HCT116 (cell line): ENCODE measurements at regions not wholly inside any gene's neighbourhood (a gene's known extent, or its start where the extent isn't known, plus 50 kb on each side); places are given as distances from the start of the nearest gene placed in this dataset.

ENCODE experiments used
- ATAC-seq: fragments of 200-7000 bp; cut with Tn5 transposase; 2 replicates; pipeline ENCODE4 v1.9.1; 2020; ENCODE audit warnings: mild to moderate bottlenecking, moderate library complexity
- BruUV-seq: library from RNA; stranded (reverse); fragments of 400-500 nt; replicated peaks from 2 replicates; lab custom pipeline; 2021; lab: Mats Ljungman, UMichigan
- CTCF ChIA-PET: fragments of 300-600 bp; sonication (Branson Sonifier 250); formaldehyde crosslinking; loops from one replicate; lab custom pipeline; 2021; ENCODE audit warnings: antibody characterized with exemption; lab: Charles Lee
- POLR2A ChIA-PET: fragments of 300-600, 350-600 bp; sonication (Branson Sonifier 250); formaldehyde crosslinking; loops from one replicate; lab custom pipeline; 2021; ENCODE audit warnings: antibody characterized with exemption; lab: Charles Lee
- RAD21 ChIA-PET, 2 experiments: fragments of 300-600 bp; sonication (Branson Sonifier 250); formaldehyde crosslinking; loops; one replicate each; lab custom pipeline; 2023; ENCODE audit warnings: low total read pairs in 2 of 2; ENCODE audit not compliant: uncharacterized antibody in 2 of 2, unreplicated experiment in 2 of 2, low non-redundant PET in 1 of 2; lab: Charles Lee
- DNase-seq: peaks from one replicate; pipeline ENCODE4 v3.0.0-alpha.2; 2010; ENCODE audit warnings: low read depth, low spot score
- H2AFZ ChIP-seq: fragments of 200-600 bp; shearing (Covaris generic), sonication (generic); 2 replicates; pipeline ENCODE4 v1.6.1; 2017; ENCODE audit warnings: low read depth, mixed run types, mixed read lengths, antibody characterized with exemption, low read length; ENCODE audit not compliant: poor library complexity, severe bottlenecking
- H3K27ac ChIP-seq: 2 replicates; pipeline ENCODE4 v1.5.1; 2012; ENCODE audit warnings: low read depth, low read length
- H3K27me3 ChIP-seq: fragments of 200-600 bp; sonication (generic); 2 replicates; pipeline ENCODE4 v1.6.1; 2016; ENCODE audit warnings: mixed run types, low read length, mixed read lengths; ENCODE audit not compliant: insufficient read depth
- H3K36me3 ChIP-seq, 2 experiments: fragments of 200-500 bp in 1 of 2; fragments of 200-600 bp in 1 of 2; sonication (Bioruptor generic) in 1 of 2; sonication (generic) in 1 of 2; 2 replicates each; pipeline versions ENCODE4 v1.5.1 to v1.6.1; 2014 to 2016; ENCODE audit warnings: low read length in 2 of 2, inconsistent platforms in 1 of 2, mixed read lengths in 1 of 2, mixed run types in 1 of 2; ENCODE audit not compliant: insufficient read depth in 2 of 2, control insufficient read depth in 1 of 2
- H3K4me1 ChIP-seq, 2 experiments: fragments of 200-600 bp in 1 of 2; sonication (generic) in 1 of 2; 2 replicates each; pipeline versions ENCODE4 v1.5.1 to v1.6.1; 2012 to 2017; ENCODE audit warnings: low read length in 2 of 2, inconsistent platforms in 1 of 2, mild to moderate bottlenecking in 1 of 2, mixed read lengths in 1 of 2, mixed run types in 1 of 2, moderate library complexity in 1 of 2; ENCODE audit not compliant: insufficient read depth in 2 of 2, control insufficient read depth in 1 of 2
- H3K4me2 ChIP-seq: fragments of 200-600 bp; sonication (generic); 2 replicates; pipeline ENCODE4 v1.6.1; 2017; ENCODE audit warnings: mixed run types, low read length, mixed read lengths
- H3K4me3 ChIP-seq, 2 experiments: fragments of 200-600 bp in 1 of 2; sonication (generic) in 1 of 2; replicated peaks in 1 of 2; 2 replicates each; pipeline ENCODE4 v1.5.1; 2011 to 2016; ENCODE audit warnings: low read length in 2 of 2, control low read depth in 1 of 2, low read depth in 1 of 2, mild to moderate bottlenecking in 1 of 2, mixed read lengths in 1 of 2, mixed run types in 1 of 2
- H3K79me2 ChIP-seq: fragments of 200-600 bp; sonication (generic); 2 replicates; pipeline ENCODE4 v1.6.1; 2017; ENCODE audit warnings: mild to moderate bottlenecking, mixed run types, low read length, moderate library complexity, mixed read lengths; ENCODE audit not compliant: insufficient read depth
- H3K9ac ChIP-seq: fragments of 200-600 bp; sonication (generic); 2 replicates; pipeline ENCODE4 v1.6.1; 2016; ENCODE audit warnings: low read length, mixed read lengths
- H3K9me2 ChIP-seq: fragments of 200-600 bp; sonication (generic), shearing (Covaris generic); 2 replicates; pipeline ENCODE4 v1.6.1; 2017; ENCODE audit warnings: mixed run types, mild to moderate bottlenecking, moderate library complexity; ENCODE audit not compliant: insufficient read depth
- H3K9me3 ChIP-seq, 2 experiments: fragments of 200-500 bp in 1 of 2; fragments of 200-600 bp in 1 of 2; sonication (Bioruptor generic) in 1 of 2; sonication (generic) in 1 of 2; 2 replicates each; pipeline ENCODE4 v1.6.1; 2014 to 2017; ENCODE audit warnings: low read length in 2 of 2, mixed read lengths in 2 of 2, inconsistent platforms in 1 of 2, low read depth in 1 of 2, mild to moderate bottlenecking in 1 of 2, mixed run types in 1 of 2, moderate library complexity in 1 of 2; ENCODE audit not compliant: control insufficient read depth in 1 of 2, insufficient read depth in 1 of 2
- H4K20me1 ChIP-seq: fragments of 200-600 bp; sonication (generic), shearing (Covaris generic); 2 replicates; pipeline ENCODE4 v1.6.1; 2017; ENCODE audit warnings: mixed run types, mild to moderate bottlenecking, moderate library complexity; ENCODE audit not compliant: insufficient read depth
- CEBPB ChIP-seq: IDR thresholded peaks from 2 replicates; pipeline ENCODE4 v1.6.1; 2012; ENCODE audit warnings: low read depth
- EZH2phosphoT487 ChIP-seq: fragments of 200-600 bp; IDR thresholded peaks from 2 replicates; pipeline ENCODE4 v1.6.1; 2018; ENCODE audit warnings: antibody characterized with exemption, borderline replicate concordance
- FOSL1 ChIP-seq: IDR thresholded peaks from 2 replicates; pipeline ENCODE4 v1.6.1; 2012; ENCODE audit warnings: low read depth
- JUND ChIP-seq: IDR thresholded peaks from 2 replicates; pipeline ENCODE4 v1.6.1; 2012
- POLR2AphosphoS5 ChIP-seq: IDR thresholded peaks from 2 replicates; pipeline ENCODE4 v1.6.1; 2011; ENCODE audit warnings: mild to moderate bottlenecking, low read depth, low read length, moderate library complexity
- SP1 ChIP-seq: IDR thresholded peaks from 2 replicates; pipeline ENCODE4 v1.6.1; 2012; ENCODE audit warnings: low read depth
- ZFX ChIP-seq: fragments of 450-650 bp; IDR thresholded peaks from 2 replicates; pipeline ENCODE4 v1.6.1; 2017
- ZNF274 ChIP-seq: fragments of 200-500 bp; sonication (Bioruptor generic); IDR thresholded peaks from 2 replicates; pipeline ENCODE4 v1.6.1; 2014; ENCODE audit warnings: mild to moderate bottlenecking, low read depth, low read length, inconsistent platforms
- intact Hi-C: fragments of 100-400 bp; cut with micrococcal nuclease; formaldehyde crosslinking; loops from 2 replicates; pipeline ENCODE4 v1.10.0; 2022

DNA sequence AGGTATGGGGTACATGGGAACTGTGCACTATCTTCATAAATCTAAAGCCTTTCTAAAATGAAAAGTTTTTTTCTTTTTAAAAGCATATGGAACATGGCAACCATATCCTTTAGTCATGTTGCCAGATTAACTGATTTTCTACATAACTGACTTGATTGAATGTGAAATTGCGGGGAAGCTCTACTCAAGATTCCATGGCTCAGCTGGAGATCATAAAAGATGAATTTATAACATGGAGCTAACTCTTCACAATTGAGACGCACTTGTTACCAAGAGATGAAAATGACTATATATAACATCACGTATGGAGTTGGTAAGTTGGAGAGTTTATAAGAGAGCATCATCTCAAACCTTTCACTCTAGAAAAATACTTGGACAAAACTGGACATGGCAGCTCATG is 190.2 kb upstream of the MYO3A start:
- no TSS peak for BruUV-seq
- Histone ChIP-seq H3K36me3 (no peaks in the 10 kb centered on the region), H3K9me2 (no peaks in the 10 kb centered on the region), H3K4me1 (no peaks in the 10 kb centered on the region), H3K79me2 (no peaks in the 10 kb centered on the region), H3K9ac (no peak overlapping the region), H3K4me3 (no peak overlapping the region), H3K27ac (no peak overlapping the region), H2AFZ (no peak overlapping the region), H3K27me3 (peaks cover 22% of the 10 kb centered on the region), H4K20me1 (no peaks in the 10 kb centered on the region), H3K4me2 (no peak overlapping the region), H3K9me3 (no peaks in the 10 kb centered on the region)
- ChIA-PET RAD21 (no interaction called here), POLR2A (no interaction called here), CTCF (no interaction called here)
- intact Hi-C loops, result no loop called here
- ATAC-seq (no peak), DNase-seq (no peak)
- TF ChIP-seq CEBPB, result no peak
- no peak for TF ChIP-seq EZH2phosphoT487
- TF ChIP-seq SP1, result no peak
- no peak for TF ChIP-seq POLR2AphosphoS5

DNA sequence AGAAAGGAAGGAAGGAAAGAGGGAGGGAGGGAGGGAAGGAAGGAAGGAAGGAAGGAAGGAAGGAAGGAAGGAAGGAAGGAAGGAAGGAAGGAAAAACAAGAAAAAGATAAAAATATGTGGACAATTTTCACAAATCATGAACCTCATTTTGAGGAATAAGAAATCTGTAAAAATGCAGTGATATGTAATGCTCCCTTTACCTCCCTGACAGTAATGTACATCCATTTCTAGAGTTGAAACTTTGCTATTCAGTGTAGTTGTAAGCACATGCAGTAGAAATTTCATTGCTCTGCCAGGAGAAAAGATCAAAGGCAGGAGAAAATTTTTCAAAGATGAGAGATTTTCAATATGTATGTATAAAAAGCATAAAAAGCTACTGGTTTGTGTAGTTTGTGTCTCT is 189.5 kb upstream of the MYO3A start:
- ATAC-seq (no peak), DNase-seq (no peak)
- no peaks in the 10 kb centered on the region for H4K20me1 ChIP-seq
- ChIA-PET RAD21 (no interaction called here), POLR2A (no interaction called here), CTCF (no interaction called here)
- no peaks in the 10 kb centered on the region for H3K79me2 ChIP-seq
- H3K4me1 ChIP-seq, result no peaks in the 10 kb centered on the region
- no peak overlapping the region for H3K4me2 ChIP-seq
- no peak overlapping the region for H3K9ac ChIP-seq
- no peaks in the 10 kb centered on the region for H3K9me3 ChIP-seq
- H2AFZ ChIP-seq, result no peak overlapping the region
- H3K27ac ChIP-seq, result no peak overlapping the region
- intact Hi-C loops, result no loop called here
- H3K27me3 ChIP-seq, result peaks cover 22% of the 10 kb centered on the region
- BruUV-seq, result no TSS peak
- no peak for TF ChIP-seq FOSL1
- TF ChIP-seq JUND, result no peak
- no peak for TF ChIP-seq POLR2AphosphoS5
- no peak for TF ChIP-seq ZNF274
- no peak for TF ChIP-seq ZFX
- H3K36me3 ChIP-seq, result no peaks in the 10 kb centered on the region
- no peaks in the 10 kb centered on the region for H3K9me2 ChIP-seq
- no peak overlapping the region for H3K4me3 ChIP-seq
